Stimulated activated effector memory CD8-positive, alpha-beta T cell treated with anti-CD3 and anti-CD28 coated beads, Interleukin-12 subunit alpha, Interleukin-12 subunit beta, amount 100 ng/mL, for 72 hours (primary cell): ENCODE measurements at regions not wholly inside any gene's neighbourhood (a gene's known extent, or its start where the extent isn't known, plus 50 kb on each side); places are given as distances from the start of the nearest gene placed in this dataset.

Experiments
- ATAC-seq: fragments of 150-1000 bp; cut with Tn5 transposase; 2 replicates; pipeline ENCODE4 v1.10.0; 2021
- DNase-seq, 2 donors: peaks; one replicate each; pipeline ENCODE4 v3.0.0; 2021 to 2022; ENCODE audit warnings: low spot score in 2 of 2
- H3K27ac Mint-ChIP-seq: one replicate; pipeline ENCODE4 v1.8.0; 2022; ENCODE audit warnings: mild to moderate bottlenecking, mixed read lengths
- H3K36me3 Mint-ChIP-seq: one replicate; pipeline ENCODE4 v1.8.0; 2022; ENCODE audit warnings: mild to moderate bottlenecking, mixed read lengths
- H3K4me1 Mint-ChIP-seq: one replicate; pipeline ENCODE4 v1.8.0; 2022; ENCODE audit warnings: mixed read lengths
- H3K4me3 Mint-ChIP-seq: one replicate; pipeline ENCODE4 v1.8.0; 2022; ENCODE audit warnings: mild to moderate bottlenecking, mixed read lengths
- H3K9me3 Mint-ChIP-seq: one replicate; pipeline ENCODE4 v1.8.0; 2022; ENCODE audit warnings: mixed read lengths

GRCh38 chr2:2691419-2691818, 360.3 kb upstream of the MYT1L start:
- no peak overlapping the region for H3K27ac Mint-ChIP-seq
- H3K9me3 Mint-ChIP-seq = peaks cover 7% of the 10 kb centered on the region
- H3K36me3 Mint-ChIP-seq = peaks cover 4% of the 10 kb centered on the region
- DNase-seq = no peak
- ATAC-seq = no peak
- no peak overlapping the region for H3K4me3 Mint-ChIP-seq
- H3K4me1 Mint-ChIP-seq = peaks cover 6% of the 10 kb centered on the region

GRCh38 chr2:2690985-2691384, 359.9 kb upstream of the MYT1L start:
- Mint-ChIP-seq H3K36me3 (peaks cover 4% of the 10 kb centered on the region), H3K4me3 (no peak overlapping the region), H3K9me3 (peaks cover 7% of the 10 kb centered on the region), H3K4me1 (peaks cover 6% of the 10 kb centered on the region), H3K27ac (no peak overlapping the region)
- no peak for ATAC-seq
- DNase-seq = no peak

- Mint-ChIP-seq H3K9me3 (peaks cover 7% of the 10 kb centered on the region), H3K4me3 (no peak overlapping the region), H3K36me3 (no peaks in the 10 kb centered on the region), H3K4me1 (peaks cover 6% of the 10 kb centered on the region), H3K27ac (no peak overlapping the region)
- DNase-seq (no peak), ATAC-seq (no peak)
These were observed 358.2 kb upstream of the MYT1L start for GRCh38 chr2:2689306-2689705.

GRCh38 chr2:2688254-2688653, 357.2 kb upstream of the MYT1L start:
- Mint-ChIP-seq H3K4me1 (peaks cover 6% of the 10 kb centered on the region), H3K9me3 (peaks cover 7% of the 10 kb centered on the region), H3K4me3 (no peak overlapping the region), H3K36me3 (no peaks in the 10 kb centered on the region), H3K27ac (no peak overlapping the region)
- DNase-seq = no peak
- ATAC-seq = no peak

GRCh38 chr2:2687745-2688144, 356.7 kb upstream of the MYT1L start:
- Mint-ChIP-seq H3K36me3 (no peaks in the 10 kb centered on the region), H3K27ac (no peak overlapping the region), H3K4me3 (no peak overlapping the region), H3K9me3 (peaks cover 7% of the 10 kb centered on the region), H3K4me1 (peaks cover 6% of the 10 kb centered on the region)
- DNase-seq (no peak), ATAC-seq (no peak)

- ATAC-seq (no peak), DNase-seq (no peak)
- Mint-ChIP-seq H3K27ac (no peak overlapping the region), H3K36me3 (no peaks in the 10 kb centered on the region), H3K4me3 (no peak overlapping the region), H3K4me1 (peaks cover 6% of the 10 kb centered on the region), H3K9me3 (peaks cover 4% of the 10 kb centered on the region)
These were observed 355.1 kb upstream of the MYT1L start for GRCh38 chr2:2686222-2686621.

- Mint-ChIP-seq H3K9me3 (no peaks in the 10 kb centered on the region), H3K27ac (no peak overlapping the region), H3K36me3 (no peaks in the 10 kb centered on the region), H3K4me1 (no peaks in the 10 kb centered on the region), H3K4me3 (no peak overlapping the region)
- ATAC-seq = no peak
- no peak for DNase-seq
These were observed 352.6 kb upstream of the MYT1L start for GRCh38 chr2:2683606-2684224.

- Mint-ChIP-seq H3K4me1 (no peaks in the 10 kb centered on the region), H3K36me3 (no peaks in the 10 kb centered on the region), H3K9me3 (no peaks in the 10 kb centered on the region), H3K4me3 (no peak overlapping the region), H3K27ac (no peak overlapping the region)
- DNase-seq (no peak), ATAC-seq (peak; percentile 17)
These were observed 351.7 kb upstream of the MYT1L start for GRCh38 chr2:2682700-2683342.

- no peak for DNase-seq
- no peak overlapping the region for H3K27ac Mint-ChIP-seq
- H3K9me3 Mint-ChIP-seq = no peaks in the 10 kb centered on the region
- no peaks in the 10 kb centered on the region for H3K4me1 Mint-ChIP-seq
- H3K4me3 Mint-ChIP-seq = no peak overlapping the region
- ATAC-seq = peak; percentile 14
- H3K36me3 Mint-ChIP-seq = no peaks in the 10 kb centered on the region
These were observed 350.7 kb upstream of the MYT1L start for GRCh38 chr2:2681711-2682251.

- Mint-ChIP-seq H3K4me3 (no peak overlapping the region), H3K36me3 (no peaks in the 10 kb centered on the region), H3K4me1 (no peaks in the 10 kb centered on the region), H3K27ac (no peak overlapping the region), H3K9me3 (no peaks in the 10 kb centered on the region)
- ATAC-seq = no peak
- no peak for DNase-seq
These were observed 350.0 kb upstream of the MYT1L start for GRCh38 chr2:2681085-2681484.

GRCh38 chr2:2674831-2675230, 343.8 kb upstream of the MYT1L start:
- Mint-ChIP-seq H3K27ac (no peak overlapping the region), H3K36me3 (no peaks in the 10 kb centered on the region), H3K4me3 (no peak overlapping the region), H3K9me3 (peaks cover 6% of the 10 kb centered on the region), H3K4me1 (no peaks in the 10 kb centered on the region)
- no peak for DNase-seq
- ATAC-seq = no peak

- ATAC-seq = no peak
- no peaks in the 10 kb centered on the region for H3K4me1 Mint-ChIP-seq
- peaks cover 6% of the 10 kb centered on the region for H3K9me3 Mint-ChIP-seq
- no peak overlapping the region for H3K27ac Mint-ChIP-seq
- H3K36me3 Mint-ChIP-seq = no peaks in the 10 kb centered on the region
- no peak overlapping the region for H3K4me3 Mint-ChIP-seq
- no peak for DNase-seq
These were observed 342.3 kb upstream of the MYT1L start for GRCh38 chr2:2673406-2673805.

- Mint-ChIP-seq H3K9me3 (peaks cover 6% of the 10 kb centered on the region), H3K27ac (no peak overlapping the region), H3K4me1 (no peaks in the 10 kb centered on the region), H3K36me3 (no peaks in the 10 kb centered on the region), H3K4me3 (no peak overlapping the region)
- no peak for DNase-seq
- ATAC-seq = no peak
These were observed 341.2 kb upstream of the MYT1L start for GRCh38 chr2:2672249-2672648.

- ATAC-seq (no peak), DNase-seq (no peak)
- H3K36me3 Mint-ChIP-seq = no peaks in the 10 kb centered on the region
- no peak overlapping the region for H3K4me3 Mint-ChIP-seq
- H3K27ac Mint-ChIP-seq = no peak overlapping the region
- no peaks in the 10 kb centered on the region for H3K4me1 Mint-ChIP-seq
- H3K9me3 Mint-ChIP-seq = peaks cover 6% of the 10 kb centered on the region
These were observed 340.8 kb upstream of the MYT1L start for GRCh38 chr2:2671826-2672225.

- Mint-ChIP-seq H3K27ac (no peak overlapping the region), H3K36me3 (no peaks in the 10 kb centered on the region), H3K4me3 (no peak overlapping the region), H3K9me3 (peaks cover 6% of the 10 kb centered on the region), H3K4me1 (peaks cover 5% of the 10 kb centered on the region)
- DNase-seq (no peak), ATAC-seq (no peak)
These were observed 338.2 kb upstream of the MYT1L start for GRCh38 chr2:2669316-2669715.

- H3K4me1 Mint-ChIP-seq = peaks cover 5% of the 10 kb centered on the region
- peaks cover 6% of the 10 kb centered on the region for H3K9me3 Mint-ChIP-seq
- H3K4me3 Mint-ChIP-seq = no peak overlapping the region
- H3K36me3 Mint-ChIP-seq = no peaks in the 10 kb centered on the region
- ATAC-seq = no peak
- DNase-seq = no peak
- no peak overlapping the region for H3K27ac Mint-ChIP-seq
These were observed 337.7 kb upstream of the MYT1L start for GRCh38 chr2:2668681-2669265.
